GM20431 (cell line): ENCODE measurements at regions not wholly inside any gene's neighbourhood (a gene's known extent, or its start where the extent isn't known, plus 50 kb on each side); places are given as distances from the start of the nearest gene placed in this dataset.
"Not testable (repeated sequence)": the region's sequence is repeated elsewhere in the genome, so short reads cannot be mapped to it uniquely, and the experiment has no call there.

Experiments used
- in situ Hi-C: fragments of 300-500 bp; cut with MseI, MboI; formaldehyde crosslinking; loops from one replicate; pipeline ENCODE4 v1.15.0; 2020; ENCODE audit warnings: low sequenced_read_pairs; ENCODE audit not compliant: unreplicated experiment

DNA sequence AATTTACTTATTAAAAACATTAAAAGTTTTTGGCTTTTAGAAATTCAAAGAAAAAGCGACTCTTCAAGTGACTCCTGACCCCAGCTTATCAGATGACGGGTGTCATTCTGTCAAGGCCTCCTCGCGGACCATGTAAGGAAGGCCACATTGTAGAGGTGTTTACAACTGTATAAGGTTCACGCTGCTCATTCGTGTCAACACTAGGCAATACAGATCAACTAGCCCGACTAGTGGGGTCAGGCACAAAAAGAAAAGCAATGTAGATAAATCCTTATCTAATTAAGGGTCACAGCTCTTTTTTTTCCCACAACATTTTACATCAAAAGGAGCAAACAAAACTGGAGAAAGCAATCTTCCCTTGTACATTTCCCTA is 207.5 kb upstream of the NR2F2 start:
- in situ Hi-C loops: no loop called here

- in situ Hi-C loops: no loop called here
Measured at GRCh38 chr15:96123630-96124187, 206.8 kb upstream of the NR2F2 start.

GRCh38 chr15:96124436-96124835 is 206.1 kb upstream of the NR2F2 start:
- in situ Hi-C loops: no loop called here

GRCh38 chr15:96125721-96126415 is 204.6 kb upstream of the NR2F2 start:
- in situ Hi-C loops: no loop called here

DNA sequence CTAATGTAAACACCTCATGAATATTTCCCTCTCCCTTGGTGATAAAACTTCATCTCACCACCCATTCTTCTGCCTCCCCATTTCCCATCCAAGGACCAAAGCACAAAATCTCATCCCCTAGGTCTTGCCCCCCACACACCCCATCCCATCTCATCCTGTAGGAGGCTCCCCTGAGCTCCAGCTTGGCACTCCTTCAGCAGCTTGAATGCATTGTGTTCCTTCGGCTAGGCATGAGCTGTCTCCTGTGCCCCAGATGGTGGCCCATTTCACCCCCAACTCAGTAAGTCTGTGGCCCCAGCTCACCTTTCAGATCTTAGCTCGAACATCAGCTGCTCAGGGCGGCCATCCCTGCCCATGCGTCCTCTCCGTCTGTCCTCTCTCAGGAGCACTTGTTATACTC is 203.6 kb upstream of the NR2F2 start:
- in situ Hi-C loops: no loop called here

- in situ Hi-C loops: no loop called here
Measured at GRCh38 chr15:96130734-96131133, 199.8 kb upstream of the NR2F2 start.

DNA sequence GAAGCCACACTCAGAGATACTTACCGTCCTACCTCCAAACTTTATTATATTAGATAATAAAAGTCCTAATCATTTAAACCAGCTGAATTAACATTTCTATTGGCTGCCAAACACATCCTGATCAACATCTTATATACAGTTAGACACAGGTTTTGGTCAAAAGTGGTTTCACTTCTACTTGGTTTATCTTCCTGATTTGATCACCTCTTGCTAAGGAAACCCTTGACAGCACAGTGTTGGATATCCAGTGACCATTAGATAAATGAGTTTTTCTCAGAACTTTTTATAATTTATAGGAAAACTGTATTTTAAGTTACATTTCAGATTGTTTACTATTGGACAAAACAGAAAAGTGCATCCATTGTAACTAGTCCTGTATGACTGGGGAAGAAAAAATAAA is 198.4 kb upstream of the NR2F2 start:
- in situ Hi-C loops: no loop called here

DNA sequence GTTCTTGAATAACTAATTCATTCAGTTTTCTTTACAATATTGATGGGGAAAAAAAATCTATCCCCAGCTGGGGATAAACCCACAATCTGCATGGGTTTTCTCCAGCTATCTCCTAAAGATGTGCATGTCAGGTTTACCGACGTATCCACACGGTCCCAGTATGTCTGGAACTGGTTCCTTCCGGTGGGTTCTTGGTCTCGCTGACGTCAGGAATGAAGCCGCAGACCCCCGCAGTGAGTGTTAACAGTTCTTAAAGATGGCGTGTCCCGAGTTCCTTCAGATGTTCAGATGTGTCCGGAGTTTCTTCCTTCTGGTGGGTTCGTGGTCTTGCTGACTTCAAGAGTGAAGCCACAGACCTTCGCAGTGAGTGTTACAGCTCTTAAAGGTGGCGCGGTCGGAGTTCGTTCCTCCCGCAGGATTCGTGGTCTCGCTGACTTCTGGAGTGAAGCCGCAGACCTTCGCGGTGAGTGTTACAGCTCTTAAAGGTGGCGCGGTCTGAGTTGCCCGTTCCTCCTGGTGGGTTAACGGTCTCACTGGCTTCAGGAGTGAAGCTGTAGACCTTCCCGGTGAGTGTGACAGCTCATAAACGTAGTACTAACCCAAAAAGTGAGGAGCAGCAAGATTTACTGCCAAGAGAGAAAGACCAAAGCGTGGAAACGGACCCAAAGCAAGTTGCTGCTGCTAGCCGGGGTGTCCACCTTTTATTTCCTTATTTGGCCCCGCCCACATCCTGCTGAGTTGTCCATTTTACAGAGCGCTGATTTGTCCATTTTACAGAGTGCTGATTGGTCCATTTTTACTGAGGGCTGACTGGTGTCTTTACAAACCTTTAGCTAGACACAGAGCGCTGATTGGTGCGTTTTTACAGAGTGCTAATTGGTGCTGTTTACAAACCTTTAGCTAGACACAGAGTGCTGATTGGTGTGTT is 195.1 kb upstream of the NR2F2 start:
- in situ Hi-C loops: no loop called here

GRCh38 chr15:96138985-96139384 is 191.5 kb upstream of the NR2F2 start:
- in situ Hi-C loops: no loop called here

- in situ Hi-C loops: no loop called here
Measured at GRCh38 chr15:96142498-96142897, 188.0 kb upstream of the NR2F2 start.

GRCh38 chr15:96144734-96145133 is 185.8 kb upstream of the NR2F2 start:
- in situ Hi-C loops: no loop called here

DNA sequence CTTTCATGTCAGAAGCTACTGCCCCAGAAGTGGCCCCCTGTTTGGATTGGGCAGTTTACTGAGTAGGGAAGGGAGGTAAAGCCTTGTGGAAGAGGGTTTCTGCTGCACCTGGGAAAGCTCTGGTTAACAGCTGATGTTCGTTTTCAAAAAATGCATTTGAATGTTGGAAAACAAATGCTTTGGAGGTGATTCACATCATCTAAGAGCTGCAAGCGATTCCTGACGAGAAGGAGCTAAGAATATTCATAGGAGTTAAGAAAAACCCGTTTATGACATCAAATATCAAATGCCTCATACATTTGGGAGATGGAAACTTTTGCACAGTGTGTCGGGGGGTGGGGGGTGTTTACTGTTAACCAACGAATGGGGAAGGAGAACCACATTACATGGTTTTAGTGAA is 183.8 kb upstream of the NR2F2 start:
- in situ Hi-C loops: no loop called here

- in situ Hi-C loops: no loop called here
Measured at GRCh38 chr15:96147267-96147666, 183.2 kb upstream of the NR2F2 start.

DNA sequence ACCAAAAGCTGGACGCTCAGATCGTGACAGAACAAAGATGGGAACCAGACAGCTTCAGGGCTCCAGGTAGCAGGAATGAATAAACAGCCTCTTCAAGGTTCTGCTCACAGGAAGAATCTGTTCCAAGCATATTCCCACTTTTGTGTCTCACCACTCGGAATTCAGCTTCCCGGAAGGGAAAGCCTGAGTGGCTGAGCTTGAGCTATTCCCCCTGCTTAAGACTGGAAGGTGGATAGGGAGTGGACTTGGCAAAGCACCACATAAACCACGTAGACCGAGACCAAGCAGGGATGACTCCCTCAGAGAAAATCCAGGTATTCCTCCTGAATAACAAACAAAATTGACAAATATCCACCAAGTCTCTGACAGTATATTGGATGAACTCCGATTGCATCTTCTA is 180.2 kb upstream of the NR2F2 start:
- in situ Hi-C loops: no loop called here

DNA sequence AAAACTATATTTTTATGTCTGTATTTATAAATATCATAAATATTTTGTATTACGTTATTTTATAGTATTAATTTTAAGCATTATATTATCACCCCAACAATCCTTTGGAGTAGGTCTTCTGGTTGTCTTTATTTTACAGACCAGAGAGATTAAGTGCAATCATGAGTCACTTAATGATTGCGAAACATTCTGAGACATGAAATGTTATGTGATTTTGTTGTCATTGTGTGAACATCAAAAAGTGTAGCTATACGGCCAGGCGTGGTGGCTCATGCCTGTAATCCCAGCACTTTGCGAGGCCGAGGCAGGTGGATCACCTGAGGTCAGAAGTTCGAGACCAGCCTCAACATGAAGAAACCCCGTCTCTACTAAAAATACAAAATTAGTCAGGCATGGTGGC is 178.8 kb upstream of the NR2F2 start:
- in situ Hi-C loops: not testable (repeated sequence)

DNA sequence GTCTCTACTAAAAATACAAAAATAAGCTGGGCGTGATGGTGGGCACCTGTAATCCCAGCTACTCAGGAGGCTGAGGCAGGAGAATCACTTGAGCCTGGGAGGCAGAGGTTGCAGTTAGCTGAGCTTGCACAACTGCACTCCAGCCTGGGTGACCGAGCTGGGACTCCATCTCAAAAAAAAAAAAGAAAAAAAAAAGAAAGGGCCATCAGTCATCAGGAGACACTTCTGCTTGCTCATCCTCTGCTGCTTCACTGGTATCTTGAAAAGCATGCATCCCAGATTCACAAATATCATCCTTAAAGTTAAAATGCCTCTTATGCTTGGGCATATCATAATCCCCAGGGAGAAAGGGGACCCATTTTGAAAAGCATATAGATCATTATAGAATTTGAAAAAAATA is 176.6 kb upstream of the NR2F2 start:
- in situ Hi-C loops: no loop called here

GRCh38 chr15:96158938-96159337 is 171.6 kb upstream of the NR2F2 start:
- in situ Hi-C loops: no loop called here

GRCh38 chr15:96160269-96160668 is 170.2 kb upstream of the NR2F2 start:
- in situ Hi-C loops: no loop called here

- in situ Hi-C loops: no loop called here
Measured at GRCh38 chr15:96160800-96161199, 169.7 kb upstream of the NR2F2 start.

DNA sequence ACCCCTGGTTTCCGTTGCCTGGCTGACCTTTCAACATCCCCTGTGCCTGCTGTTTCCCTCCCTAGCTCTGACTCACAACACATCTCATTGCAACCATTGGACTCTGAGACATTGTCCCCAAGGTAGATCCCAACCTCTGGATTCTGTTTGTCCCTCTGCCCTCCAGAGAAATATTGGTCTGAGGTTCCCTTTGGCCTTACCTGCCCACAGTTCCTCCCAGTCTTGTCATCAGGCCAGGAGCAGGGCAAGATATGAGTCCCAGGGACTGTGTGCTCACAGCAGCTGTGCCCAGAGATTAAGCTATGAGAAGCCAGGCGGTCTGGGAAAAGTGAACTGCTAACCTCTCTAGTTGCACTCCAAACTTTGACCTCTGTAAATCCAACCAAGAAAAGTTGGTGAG is 168.2 kb upstream of the NR2F2 start:
- in situ Hi-C loops: no loop called here

DNA sequence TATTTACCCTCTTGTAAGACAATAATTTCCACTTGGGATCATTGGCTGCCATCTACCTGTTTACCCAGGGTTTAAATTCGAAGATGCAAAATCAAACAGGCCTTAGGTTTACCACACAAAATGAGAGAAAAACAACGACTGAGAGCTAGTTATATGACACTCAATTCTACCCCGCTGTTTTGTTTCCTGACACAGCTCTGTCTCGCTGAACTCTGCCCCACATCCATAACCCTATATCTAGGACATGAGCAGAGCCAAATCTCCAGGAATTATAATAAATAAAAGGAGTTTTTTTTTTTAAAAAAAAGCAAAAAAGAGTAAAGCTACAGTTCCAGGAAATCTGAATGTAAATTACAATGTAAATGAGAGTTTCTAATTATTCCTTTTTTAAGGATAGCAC is 165.4 kb upstream of the NR2F2 start:
- in situ Hi-C loops: no loop called here
